IPS-18c (cell line): ENCODE measurements at regions not wholly inside any gene's neighbourhood (a gene's known extent, or its start where the extent isn't known, plus 50 kb on each side); places are given as distances from the start of the nearest gene placed in this dataset.
"Not testable (repeated sequence)": the region's sequence is repeated elsewhere in the genome, so short reads cannot be mapped to it uniquely, and the experiment has no call there.

Experiments used
- H3K4me3 ChIP-seq: 2 replicates; pipeline ENCODE4 v1.7.0; 2013; ENCODE audit warnings: low read depth, mild to moderate bottlenecking, low read length, moderate library complexity; ENCODE audit not compliant: insufficient read depth
- H3K9me3 ChIP-seq: one replicate; pipeline ENCODE4 v1.6.1; 2013; ENCODE audit warnings: mild to moderate bottlenecking, low read length, moderate library complexity; ENCODE audit not compliant: control insufficient read depth, insufficient read depth

GRCh38 chr12:94867066-94867855, 136.2 kb downstream of the NDUFA12 start:
- Histone ChIP-seq H3K4me3 (no peak overlapping the region), H3K9me3 (no peaks in the 10 kb centered on the region)

- no peak overlapping the region for H3K4me3 ChIP-seq
- H3K9me3 ChIP-seq = no peaks in the 10 kb centered on the region
Measured at GRCh38 chr12:94864987-94865386, 138.5 kb downstream of the NDUFA12 start.

- Histone ChIP-seq H3K4me3 (no peak overlapping the region), H3K9me3 (no peaks in the 10 kb centered on the region)
Measured at GRCh38 chr12:94863321-94864035, 140.0 kb downstream of the NDUFA12 start.

GRCh38 chr12:94862421-94862820, 141.1 kb downstream of the NDUFA12 start:
- Histone ChIP-seq H3K4me3 (no peak overlapping the region), H3K9me3 (no peaks in the 10 kb centered on the region)

GRCh38 chr12:94856324-94856723, 147.2 kb downstream of the NDUFA12 start:
- Histone ChIP-seq H3K4me3 (no peak overlapping the region), H3K9me3 (no peaks in the 10 kb centered on the region)

- H3K9me3 ChIP-seq = no peaks in the 10 kb centered on the region
- H3K4me3 ChIP-seq = no peak overlapping the region
Measured at GRCh38 chr12:94855853-94856252, 147.6 kb downstream of the NDUFA12 start.

GRCh38 chr12:94851396-94852028, 152.0 kb downstream of the NDUFA12 start:
- no peak overlapping the region for H3K4me3 ChIP-seq
- no peaks in the 10 kb centered on the region for H3K9me3 ChIP-seq

GRCh38 chr12:94849411-94849976, 154.0 kb downstream of the NDUFA12 start:
- Histone ChIP-seq H3K9me3 (no peaks in the 10 kb centered on the region), H3K4me3 (no peak overlapping the region)

GRCh38 chr12:94848966-94849365, 154.5 kb downstream of the NDUFA12 start:
- Histone ChIP-seq H3K9me3 (no peaks in the 10 kb centered on the region), H3K4me3 (no peak overlapping the region)

- H3K4me3 ChIP-seq = no peak overlapping the region
- no peaks in the 10 kb centered on the region for H3K9me3 ChIP-seq
Measured at GRCh38 chr12:94845110-94845509, 158.4 kb downstream of the NDUFA12 start.

GRCh38 chr12:94844452-94844851, 159.0 kb downstream of the NDUFA12 start:
- Histone ChIP-seq H3K9me3 (no peaks in the 10 kb centered on the region), H3K4me3 (no peak overlapping the region)

- no peaks in the 10 kb centered on the region for H3K9me3 ChIP-seq
- H3K4me3 ChIP-seq = no peak overlapping the region
Measured at GRCh38 chr12:94841904-94842610, 161.4 kb downstream of the NDUFA12 start.

- H3K9me3 ChIP-seq = no peaks in the 10 kb centered on the region
- no peak overlapping the region for H3K4me3 ChIP-seq
Measured at GRCh38 chr12:94841177-94841576, 162.3 kb downstream of the NDUFA12 start.

GRCh38 chr12:94839347-94839746, 164.2 kb downstream of the NDUFA12 start:
- Histone ChIP-seq H3K9me3 (no peaks in the 10 kb centered on the region), H3K4me3 (no peak overlapping the region)

- H3K4me3 ChIP-seq, H3K9me3 ChIP-seq: not testable (repeated sequence)
Measured at GRCh38 chr12:94836952-94837670, 166.4 kb downstream of the NDUFA12 start.

GRCh38 chr12:94834036-94834625, 169.4 kb downstream of the NDUFA12 start:
- no peaks in the 10 kb centered on the region for H3K9me3 ChIP-seq
- no peak overlapping the region for H3K4me3 ChIP-seq
